HCT116 (cell line): ENCODE measurements at regions not wholly inside any gene's neighbourhood (a gene's known extent, or its start where the extent isn't known, plus 50 kb on each side); places are given as distances from the start of the nearest gene placed in this dataset.
"Not testable (repeated sequence)": the region's sequence is repeated elsewhere in the genome, so short reads cannot be mapped to it uniquely, and the experiment has no call there.

Experiments
- ATAC-seq: fragments of 200-7000 bp; cut with Tn5 transposase; 2 replicates; pipeline ENCODE4 v1.9.1; 2020; ENCODE audit warnings: mild to moderate bottlenecking, moderate library complexity
- BruUV-seq: library from RNA; stranded (reverse); fragments of 400-500 nt; replicated peaks from 2 replicates; lab custom pipeline; 2021; lab: Mats Ljungman, UMichigan
- CTCF ChIA-PET: fragments of 300-600 bp; sonication (Branson Sonifier 250); formaldehyde crosslinking; loops from one replicate; lab custom pipeline; 2021; ENCODE audit warnings: antibody characterized with exemption; lab: Charles Lee
- POLR2A ChIA-PET: fragments of 300-600, 350-600 bp; sonication (Branson Sonifier 250); formaldehyde crosslinking; loops from one replicate; lab custom pipeline; 2021; ENCODE audit warnings: antibody characterized with exemption; lab: Charles Lee
- RAD21 ChIA-PET, 2 experiments: fragments of 300-600 bp; sonication (Branson Sonifier 250); formaldehyde crosslinking; loops; one replicate each; lab custom pipeline; 2023; ENCODE audit warnings: low total read pairs in 2 of 2; ENCODE audit not compliant: uncharacterized antibody in 2 of 2, unreplicated experiment in 2 of 2, low non-redundant PET in 1 of 2; lab: Charles Lee
- DNase-seq: peaks from one replicate; pipeline ENCODE4 v3.0.0-alpha.2; 2010; ENCODE audit warnings: low read depth, low spot score
- H2AFZ ChIP-seq: fragments of 200-600 bp; shearing (Covaris generic), sonication (generic); 2 replicates; pipeline ENCODE4 v1.6.1; 2017; ENCODE audit warnings: low read depth, mixed run types, mixed read lengths, antibody characterized with exemption, low read length; ENCODE audit not compliant: poor library complexity, severe bottlenecking
- H3K27ac ChIP-seq: 2 replicates; pipeline ENCODE4 v1.5.1; 2012; ENCODE audit warnings: low read depth, low read length
- H3K27me3 ChIP-seq: fragments of 200-600 bp; sonication (generic); 2 replicates; pipeline ENCODE4 v1.6.1; 2016; ENCODE audit warnings: mixed run types, low read length, mixed read lengths; ENCODE audit not compliant: insufficient read depth
- H3K36me3 ChIP-seq, 2 experiments: fragments of 200-500 bp in 1 of 2; fragments of 200-600 bp in 1 of 2; sonication (Bioruptor generic) in 1 of 2; sonication (generic) in 1 of 2; 2 replicates each; pipeline versions ENCODE4 v1.5.1 to v1.6.1; 2014 to 2016; ENCODE audit warnings: low read length in 2 of 2, inconsistent platforms in 1 of 2, mixed read lengths in 1 of 2, mixed run types in 1 of 2; ENCODE audit not compliant: insufficient read depth in 2 of 2, control insufficient read depth in 1 of 2
- H3K4me1 ChIP-seq, 2 experiments: fragments of 200-600 bp in 1 of 2; sonication (generic) in 1 of 2; 2 replicates each; pipeline versions ENCODE4 v1.5.1 to v1.6.1; 2012 to 2017; ENCODE audit warnings: low read length in 2 of 2, inconsistent platforms in 1 of 2, mild to moderate bottlenecking in 1 of 2, mixed read lengths in 1 of 2, mixed run types in 1 of 2, moderate library complexity in 1 of 2; ENCODE audit not compliant: insufficient read depth in 2 of 2, control insufficient read depth in 1 of 2
- H3K4me2 ChIP-seq: fragments of 200-600 bp; sonication (generic); 2 replicates; pipeline ENCODE4 v1.6.1; 2017; ENCODE audit warnings: mixed run types, low read length, mixed read lengths
- H3K4me3 ChIP-seq, 2 experiments: fragments of 200-600 bp in 1 of 2; sonication (generic) in 1 of 2; replicated peaks in 1 of 2; 2 replicates each; pipeline ENCODE4 v1.5.1; 2011 to 2016; ENCODE audit warnings: low read length in 2 of 2, control low read depth in 1 of 2, low read depth in 1 of 2, mild to moderate bottlenecking in 1 of 2, mixed read lengths in 1 of 2, mixed run types in 1 of 2
- H3K79me2 ChIP-seq: fragments of 200-600 bp; sonication (generic); 2 replicates; pipeline ENCODE4 v1.6.1; 2017; ENCODE audit warnings: mild to moderate bottlenecking, mixed run types, low read length, moderate library complexity, mixed read lengths; ENCODE audit not compliant: insufficient read depth
- H3K9ac ChIP-seq: fragments of 200-600 bp; sonication (generic); 2 replicates; pipeline ENCODE4 v1.6.1; 2016; ENCODE audit warnings: low read length, mixed read lengths
- H3K9me2 ChIP-seq: fragments of 200-600 bp; sonication (generic), shearing (Covaris generic); 2 replicates; pipeline ENCODE4 v1.6.1; 2017; ENCODE audit warnings: mixed run types, mild to moderate bottlenecking, moderate library complexity; ENCODE audit not compliant: insufficient read depth
- H3K9me3 ChIP-seq, 2 experiments: fragments of 200-500 bp in 1 of 2; fragments of 200-600 bp in 1 of 2; sonication (Bioruptor generic) in 1 of 2; sonication (generic) in 1 of 2; 2 replicates each; pipeline ENCODE4 v1.6.1; 2014 to 2017; ENCODE audit warnings: low read length in 2 of 2, mixed read lengths in 2 of 2, inconsistent platforms in 1 of 2, low read depth in 1 of 2, mild to moderate bottlenecking in 1 of 2, mixed run types in 1 of 2, moderate library complexity in 1 of 2; ENCODE audit not compliant: control insufficient read depth in 1 of 2, insufficient read depth in 1 of 2
- H4K20me1 ChIP-seq: fragments of 200-600 bp; sonication (generic), shearing (Covaris generic); 2 replicates; pipeline ENCODE4 v1.6.1; 2017; ENCODE audit warnings: mixed run types, mild to moderate bottlenecking, moderate library complexity; ENCODE audit not compliant: insufficient read depth
- CBX3 ChIP-seq: IDR thresholded peaks from 2 replicates; pipeline ENCODE4 v1.6.1; 2012; ENCODE audit warnings: low read depth
- ZNF274 ChIP-seq: fragments of 200-500 bp; sonication (Bioruptor generic); IDR thresholded peaks from 2 replicates; pipeline ENCODE4 v1.6.1; 2014; ENCODE audit warnings: mild to moderate bottlenecking, low read depth, low read length, inconsistent platforms
- intact Hi-C: fragments of 100-400 bp; cut with micrococcal nuclease; formaldehyde crosslinking; loops from 2 replicates; pipeline ENCODE4 v1.10.0; 2022
- TF ChIP-seq, protein P1 (sequence below): IDR thresholded peaks from 2 replicates; pipeline ENCODE4 v1.6.1; 2011; ENCODE audit warnings: mild to moderate bottlenecking, low read length, moderate library complexity; ENCODE audit not compliant: insufficient replicate concordance; ENCODE audit errors: extremely low read depth

DNA sequence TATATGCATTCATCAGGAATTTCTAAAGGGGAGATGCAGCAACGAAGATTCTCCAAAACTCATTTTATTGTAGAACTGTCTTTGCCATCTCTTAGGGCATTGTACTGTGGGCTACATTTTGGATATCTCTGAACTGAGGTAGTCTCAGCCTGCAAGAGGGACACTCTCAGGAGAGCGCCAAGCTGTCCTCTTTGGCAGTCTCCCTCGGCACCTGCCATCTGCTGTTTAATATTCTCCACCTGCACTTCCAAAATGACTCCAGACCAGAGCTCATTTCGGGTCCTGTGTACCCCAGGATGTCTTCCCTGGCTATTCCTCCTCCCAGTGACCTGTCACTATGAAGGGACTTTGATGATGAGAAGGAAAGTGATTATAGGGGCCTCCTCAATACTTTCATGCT, 356.3 kb upstream of the C1orf174 start:
- Histone ChIP-seq H3K4me2 (no peak overlapping the region), H3K4me3 (no peak overlapping the region)
- POLR2A ChIA-PET = no interaction called here
- DNase-seq (no peak), ATAC-seq (no peak)
- TF ChIP-seq ZNF274 (no peak), CBX3 (no peak)
- TF ChIP-seq, protein P1, sequence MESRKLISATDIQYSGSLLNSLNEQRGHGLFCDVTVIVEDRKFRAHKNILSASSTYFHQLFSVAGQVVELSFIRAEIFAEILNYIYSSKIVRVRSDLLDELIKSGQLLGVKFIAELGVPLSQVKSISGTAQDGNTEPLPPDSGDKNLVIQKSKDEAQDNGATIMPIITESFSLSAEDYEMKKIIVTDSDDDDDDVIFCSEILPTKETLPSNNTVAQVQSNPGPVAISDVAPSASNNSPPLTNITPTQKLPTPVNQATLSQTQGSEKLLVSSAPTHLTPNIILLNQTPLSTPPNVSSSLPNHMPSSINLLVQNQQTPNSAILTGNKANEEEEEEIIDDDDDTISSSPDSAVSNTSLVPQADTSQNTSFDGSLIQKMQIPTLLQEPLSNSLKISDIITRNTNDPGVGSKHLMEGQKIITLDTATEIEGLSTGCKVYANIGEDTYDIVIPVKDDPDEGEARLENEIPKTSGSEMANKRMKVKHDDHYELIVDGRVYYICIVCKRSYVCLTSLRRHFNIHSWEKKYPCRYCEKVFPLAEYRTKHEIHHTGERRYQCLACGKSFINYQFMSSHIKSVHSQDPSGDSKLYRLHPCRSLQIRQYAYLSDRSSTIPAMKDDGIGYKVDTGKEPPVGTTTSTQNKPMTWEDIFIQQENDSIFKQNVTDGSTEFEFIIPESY = no peak
- TF ChIP-seq, all 23 proteins: peak for 0
- Histone ChIP-seq H3K9me2 (no peaks in the 10 kb centered on the region), H4K20me1 (no peaks in the 10 kb centered on the region), H3K79me2 (no peaks in the 10 kb centered on the region), H3K9me3 (no peaks in the 10 kb centered on the region; a peak in 1 of 4 replicates), H3K4me1 (no peaks in the 10 kb centered on the region), H3K9ac (no peak overlapping the region), H2AFZ (no peak overlapping the region), H3K36me3 (no peaks in the 10 kb centered on the region), H3K27me3 (no peaks in the 10 kb centered on the region), H3K27ac (no peak overlapping the region)
- RAD21 ChIA-PET = no interaction called here
- BruUV-seq = no TSS peak
- CTCF ChIA-PET = no interaction called here
- intact Hi-C loops = no loop called here

DNA sequence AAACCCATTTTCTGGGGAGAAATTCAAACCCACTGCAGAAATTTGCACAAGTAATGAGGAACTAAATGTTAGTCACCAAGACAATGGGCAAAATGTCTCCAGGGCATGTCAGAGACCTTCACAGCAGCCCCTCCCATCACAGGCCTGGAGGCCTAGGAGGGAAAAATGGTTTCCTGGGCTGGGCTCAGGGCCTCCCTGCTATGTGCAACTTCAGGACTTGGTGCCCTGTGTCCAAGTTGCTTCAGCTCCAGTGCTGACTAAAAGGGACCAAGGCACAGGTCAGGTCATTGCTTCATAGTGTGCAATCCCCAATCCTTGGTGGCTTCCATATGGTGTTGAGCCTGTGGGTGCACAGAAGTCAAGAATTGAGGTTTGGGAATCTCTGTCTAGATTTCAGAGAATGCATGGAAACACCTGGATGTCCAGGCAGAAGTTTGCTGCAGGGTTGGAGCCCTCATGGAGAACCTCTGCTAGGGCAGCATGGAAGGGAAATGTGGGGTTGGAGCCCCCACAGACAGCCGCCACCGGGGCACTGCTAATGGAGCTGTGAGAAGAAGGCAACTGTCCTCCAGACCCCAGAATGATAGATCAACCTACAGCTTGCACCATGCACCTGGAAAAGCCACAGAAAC, 358.2 kb upstream of the C1orf174 start:
- H3K9me3 ChIP-seq = not testable (repeated sequence)

More for the DNA sequence above, 358.2 kb upstream of the C1orf174 start:
- ATAC-seq, DNase-seq, CTCF ChIA-PET, H3K4me1 ChIP-seq, H3K27ac ChIP-seq, H3K36me3 ChIP-seq, H3K9ac ChIP-seq, H2AFZ ChIP-seq, intact Hi-C loops, H3K4me2 ChIP-seq, H3K4me3 ChIP-seq, H4K20me1 ChIP-seq, H3K79me2 ChIP-seq, H3K9me2 ChIP-seq, BruUV-seq, POLR2A ChIA-PET, H3K27me3 ChIP-seq, RAD21 ChIA-PET: not testable (repeated sequence)
